Neuronal stem cell (in vitro differentiated cells): ENCODE measurements at regions not wholly inside any gene's neighbourhood (a gene's known extent, or its start where the extent isn't known, plus 50 kb on each side); places are given as distances from the start of the nearest gene placed in this dataset.
"Not testable (repeated sequence)": the region's sequence is repeated elsewhere in the genome, so short reads cannot be mapped to it uniquely, and the experiment has no call there.

Source experiments
- DNase-seq: peaks from one replicate; pipeline ENCODE4 v3.0.0-alpha.2; 2013; ENCODE audit warnings: low spot score
- H2AFZ ChIP-seq: one replicate; pipeline ENCODE4 v1.6.1; 2013; ENCODE audit warnings: mild to moderate bottlenecking, low read length, inconsistent platforms
- H2AK5ac ChIP-seq: 2 replicates; pipeline ENCODE4 v1.6.1; 2013; ENCODE audit warnings: low read depth, mild to moderate bottlenecking, inconsistent platforms, low read length, moderate library complexity, mixed read lengths
- H2BK120ac ChIP-seq: 2 replicates; pipeline ENCODE4 v1.6.1; 2013; ENCODE audit warnings: low read depth, mild to moderate bottlenecking, inconsistent platforms, low read length, moderate library complexity, mixed read lengths
- H2BK12ac ChIP-seq: one replicate; pipeline ENCODE4 v1.6.1; 2013; ENCODE audit warnings: low read length, inconsistent platforms
- H2BK15ac ChIP-seq: 2 replicates; pipeline ENCODE4 v1.6.1; 2013; ENCODE audit warnings: mild to moderate bottlenecking, low read length, inconsistent platforms, mixed read lengths
- H2BK5ac ChIP-seq: one replicate; pipeline ENCODE4 v1.6.1; 2013; ENCODE audit warnings: inconsistent platforms, mild to moderate bottlenecking, low read length, moderate library complexity
- H3K14ac ChIP-seq: one replicate; pipeline ENCODE4 v1.6.1; 2013; ENCODE audit warnings: low read length, inconsistent platforms
- H3K18ac ChIP-seq: 2 replicates; pipeline ENCODE4 v1.6.1; 2013; ENCODE audit warnings: low read length, inconsistent platforms
- H3K23ac ChIP-seq: 2 replicates; pipeline ENCODE4 v1.6.1; 2013; ENCODE audit warnings: low read depth, mild to moderate bottlenecking, mixed read lengths, low read length, inconsistent platforms; ENCODE audit not compliant: poor library complexity
- H3K27ac ChIP-seq: replicated peaks from 3 replicates; pipeline ENCODE4 v1.5.1; 2013; ENCODE audit warnings: low read length, inconsistent platforms
- H3K27me3 ChIP-seq, 3 experiments: 2 replicates each; pipeline ENCODE4 v1.6.1; 2013; ENCODE audit warnings: low read length in 3 of 3, mild to moderate bottlenecking in 2 of 3, inconsistent platforms in 1 of 3, low read depth in 1 of 3, mixed read lengths in 1 of 3, moderate library complexity in 1 of 3; ENCODE audit not compliant: control insufficient read depth in 3 of 3, insufficient read depth in 3 of 3
- H3K36me3 ChIP-seq, 2 donors: replicated peaks in 1 of 2; 2 replicates each; pipeline ENCODE4 v1.6.1; 2013; ENCODE audit warnings: low read length in 2 of 2; ENCODE audit not compliant: control insufficient read depth in 2 of 2, insufficient read depth in 2 of 2
- H3K4ac ChIP-seq: 2 replicates; pipeline ENCODE4 v1.6.1; 2013; ENCODE audit warnings: inconsistent platforms, mild to moderate bottlenecking, low read length, moderate library complexity
- H3K4me1 ChIP-seq, 2 donors: 1 replicate in 1 of 2; 2 replicates in 1 of 2; pipeline ENCODE4 v1.6.1; 2013; ENCODE audit warnings: low read length in 2 of 2, low read depth in 1 of 2; ENCODE audit not compliant: control insufficient read depth in 2 of 2, insufficient read depth in 1 of 2
- H3K4me2 ChIP-seq: one replicate; pipeline ENCODE4 v1.6.1; 2013; ENCODE audit warnings: mild to moderate bottlenecking, low read length, inconsistent platforms; ENCODE audit not compliant: insufficient read depth, poor library complexity, severe bottlenecking
- H3K4me3 ChIP-seq, 2 donors: 2 replicates each; pipeline ENCODE4 v1.5.1; 2013; ENCODE audit warnings: low read length in 2 of 2, mild to moderate bottlenecking in 2 of 2, inconsistent platforms in 1 of 2, moderate library complexity in 1 of 2
- H3K79me1 ChIP-seq: one replicate; pipeline ENCODE4 v1.6.1; 2013; ENCODE audit warnings: low read depth, mild to moderate bottlenecking, inconsistent platforms, low read length, moderate library complexity
- H3K9ac ChIP-seq: one replicate; pipeline ENCODE4 v1.6.1; 2013; ENCODE audit warnings: mild to moderate bottlenecking, low read depth, low read length, inconsistent platforms; ENCODE audit not compliant: poor library complexity
- H3K9me3 ChIP-seq, 2 donors: replicated peaks in 1 of 2; 2 replicates each; pipeline versions ENCODE3 to v1.6.1; 2013; ENCODE audit warnings: low read length in 2 of 2, mild to moderate bottlenecking in 2 of 2, inconsistent platforms in 1 of 2, low read depth in 1 of 2, mixed read lengths in 1 of 2, moderate library complexity in 1 of 2; ENCODE audit not compliant: control insufficient read depth in 2 of 2, insufficient read depth in 1 of 2
- H4K8ac ChIP-seq: one replicate; pipeline ENCODE4 v1.6.1; 2013; ENCODE audit warnings: low read depth, mild to moderate bottlenecking, inconsistent platforms, low read length, moderate library complexity
- H4K91ac ChIP-seq: one replicate; pipeline ENCODE4 v1.6.1; 2013; ENCODE audit warnings: low read length, low read depth, mild to moderate bottlenecking, inconsistent platforms; ENCODE audit not compliant: poor library complexity
- WGBS, 2 donors: extraction: QIAGEN DNeasy Blood & Tissue Kit; methylation state at CpG; one replicate each; pipeline ENCODE4 v1.1.7; 2013; ENCODE audit warnings: missing lambda C conversion rate in 2 of 2, mixed read lengths in 1 of 2; ENCODE audit not compliant: insufficient read length in 2 of 2, insufficient replicate concordance in 1 of 2; ENCODE audit errors: extremely low coverage in 2 of 2; 5-methylcytosine and 5-hydroxymethylcytosine counted together

DNA sequence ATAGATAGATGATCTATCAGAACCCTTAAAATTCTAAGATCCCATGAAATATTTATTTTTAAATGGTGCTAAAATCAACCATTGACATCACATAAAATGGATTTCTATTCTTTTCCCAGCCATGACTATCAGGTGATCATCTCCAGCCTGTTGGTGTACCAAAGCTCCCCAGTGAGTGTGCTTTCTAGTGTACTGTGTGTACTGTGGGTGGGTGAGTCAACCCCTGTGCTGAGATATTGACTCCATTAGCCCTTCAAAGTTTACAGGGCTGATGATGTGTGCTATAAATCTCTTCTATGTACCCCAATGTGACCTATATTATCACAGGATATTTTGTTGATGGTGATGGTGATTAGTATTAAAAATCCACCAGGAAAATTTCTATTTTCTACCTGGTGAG lies 344.6 kb downstream of the MMUT start:
- Histone ChIP-seq H3K27ac (no peak overlapping the region), H4K8ac (no peak overlapping the region)

DNA sequence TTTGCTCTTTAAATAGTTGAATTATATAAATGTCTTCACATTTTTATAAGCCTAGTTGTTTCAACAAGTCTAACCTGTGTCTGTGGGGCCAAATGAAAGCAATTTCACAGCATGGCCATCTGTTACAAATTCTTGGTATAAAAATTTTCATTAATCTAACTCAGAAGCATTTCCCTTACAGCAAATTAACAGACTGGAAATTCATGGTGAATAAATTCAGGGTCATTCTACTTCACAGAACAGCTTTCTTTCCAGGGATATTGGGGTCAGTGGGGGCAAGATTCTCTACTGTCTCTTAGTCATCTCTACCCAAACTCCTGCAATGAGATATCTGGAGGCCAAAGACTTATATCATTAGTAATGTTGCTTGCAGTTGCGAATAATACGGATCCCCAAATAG lies 352.1 kb downstream of the MMUT start:
- Histone ChIP-seq H2BK12ac (no peak overlapping the region), H3K4ac (no peak overlapping the region), H3K9me3 (no peaks in the 10 kb centered on the region), H2BK5ac (no peak overlapping the region), H3K23ac (no peak overlapping the region), H3K36me3 (no peaks in the 10 kb centered on the region), H2BK120ac (no peak overlapping the region), H2BK15ac (no peak overlapping the region), H4K91ac (no peak overlapping the region), H3K14ac (no peak overlapping the region), H3K27me3 (no peaks in the 10 kb centered on the region), H3K27ac (no peak overlapping the region), H3K18ac (no peak overlapping the region), H2AK5ac (no peak overlapping the region), H3K4me3 (no peak overlapping the region), H3K4me2 (no peak overlapping the region), H4K8ac (no peak overlapping the region), H3K4me1 (no peaks in the 10 kb centered on the region), H2AFZ (no peak overlapping the region), H3K79me1 (no peaks in the 10 kb centered on the region), H3K9ac (no peak overlapping the region)
- no peak for DNase-seq
- WGBS, 2 donors, result no CpG with 5 or more reads among the region's 2 CpGs

More for the DNA sequence above, 344.6 kb downstream of the MMUT start:
- Histone ChIP-seq H3K4me3 (no peak overlapping the region), H3K23ac (no peak overlapping the region), H4K91ac (no peak overlapping the region), H2BK15ac (no peak overlapping the region), H3K9ac (no peak overlapping the region), H3K79me1 (no peaks in the 10 kb centered on the region), H3K27me3 (no peaks in the 10 kb centered on the region), H3K4me1 (peaks cover 0 to 2% of the 10 kb centered on the region in 2 donors), H2BK12ac (no peak overlapping the region), H2BK120ac (no peak overlapping the region), H3K18ac (no peak overlapping the region), H3K4me2 (no peak overlapping the region), H2AFZ (no peak overlapping the region), H3K4ac (no peak overlapping the region), H2BK5ac (no peak overlapping the region), H2AK5ac (no peak overlapping the region), H3K36me3 (no peaks in the 10 kb centered on the region), H3K9me3 (no peaks in the 10 kb centered on the region), H3K14ac (no peak overlapping the region)
- DNase-seq, result no peak

DNA sequence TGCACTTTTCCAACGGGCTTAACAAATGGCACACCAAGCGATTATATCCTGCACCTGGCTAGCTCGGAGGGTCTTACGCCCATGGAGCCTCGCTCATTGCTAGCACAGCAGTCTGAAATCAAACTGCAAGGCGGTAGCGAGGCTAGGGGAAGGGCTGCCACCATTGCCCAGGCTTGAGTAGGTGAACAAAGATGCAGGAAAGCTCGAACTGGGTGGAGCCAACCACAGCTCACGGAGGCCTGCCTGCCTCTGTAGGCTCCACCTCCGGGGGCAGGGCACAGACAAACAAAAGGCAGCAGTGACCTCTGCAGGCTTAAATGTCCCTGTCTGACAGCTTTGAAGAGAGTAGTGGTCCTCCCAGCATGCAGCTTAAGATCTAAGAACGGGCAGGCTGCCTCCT lies 365.4 kb downstream of the MMUT start:
- not testable (repeated sequence) for H2BK12ac ChIP-seq, H3K4me3 ChIP-seq, H2AK5ac ChIP-seq, H4K8ac ChIP-seq, H3K27me3 ChIP-seq, H3K79me1 ChIP-seq, H4K91ac ChIP-seq, H3K18ac ChIP-seq, H3K14ac ChIP-seq, H3K27ac ChIP-seq, H2AFZ ChIP-seq, H3K36me3 ChIP-seq, H3K9ac ChIP-seq, H2BK5ac ChIP-seq, H3K4ac ChIP-seq, H3K4me2 ChIP-seq, DNase-seq, H3K9me3 ChIP-seq, H3K23ac ChIP-seq, H2BK15ac ChIP-seq, H3K4me1 ChIP-seq, H2BK120ac ChIP-seq
- WGBS, 2 donors, result no CpG with 5 or more reads among the region's 11 CpGs

DNA sequence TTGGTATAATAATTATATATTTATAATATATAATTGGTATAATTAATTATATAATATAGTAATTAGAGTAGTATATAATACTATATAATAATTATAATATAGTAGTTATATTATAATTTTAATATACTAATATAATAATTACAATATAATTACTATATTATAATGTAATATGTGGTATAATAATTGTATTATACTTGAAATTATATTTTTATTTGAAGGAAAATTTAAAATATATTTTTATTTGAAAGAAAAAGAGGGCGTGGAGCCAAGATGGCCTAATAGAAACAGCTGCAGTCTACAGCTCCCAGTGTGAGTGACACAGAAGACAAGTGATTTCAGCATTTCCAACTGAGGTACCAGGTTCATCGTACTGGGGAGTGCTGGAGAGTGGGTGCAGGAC lies 365.9 kb downstream of the MMUT start:
- Histone ChIP-seq H2AFZ (no peak overlapping the region), H3K14ac (no peak overlapping the region), H3K9ac (no peak overlapping the region), H3K79me1 (no peaks in the 10 kb centered on the region), H3K27ac (no peak overlapping the region), H2BK12ac (no peak overlapping the region), H2BK120ac (no peak overlapping the region), H3K36me3 (no peaks in the 10 kb centered on the region), H4K8ac (no peak overlapping the region), H3K9me3 (peaks cover 5 to 8% of the 10 kb centered on the region in 2 donors), H3K4me3 (no peak overlapping the region), H3K18ac (no peak overlapping the region), H2AK5ac (no peak overlapping the region), H3K27me3 (no peaks in the 10 kb centered on the region), H2BK5ac (no peak overlapping the region), H3K4ac (no peak overlapping the region), H3K4me2 (no peak overlapping the region), H2BK15ac (no peak overlapping the region), H4K91ac (no peak overlapping the region), H3K23ac (no peak overlapping the region), H3K4me1 (no peaks in the 10 kb centered on the region)
- DNase-seq, result no peak
- WGBS, 2 donors, result no CpG with 5 or more reads among the region's 2 CpGs
